H1 (cell line): ENCODE measurements at regions not wholly inside any gene's neighbourhood (a gene's known extent, or its start where the extent isn't known, plus 50 kb on each side); places are given as distances from the start of the nearest gene placed in this dataset.
A peak's percentile ranks its signal among the peaks of the same experiment; 100 is the strongest.

Experiments used
- CTCF ChIA-PET: fragments of 300-600 bp; sonication (Branson Sonifier 250); formaldehyde crosslinking; loops from one replicate; lab custom pipeline; 2021; ENCODE audit not compliant: partially characterized antibody; lab: Charles Lee
- POLR2A ChIA-PET: fragments of 300-600 bp; sonication (Branson Sonifier 250); formaldehyde crosslinking; loops from one replicate; lab custom pipeline; 2021; ENCODE audit warnings: inconsistent platforms; ENCODE audit not compliant: partially characterized antibody; lab: Charles Lee
- DNase-seq, 2 experiments: peaks; one replicate each; pipeline versions ENCODE4 v3.0.0 to v3.0.0-alpha.2; 2010 to 2022; ENCODE audit warnings: low spot score in 2 of 2, low read depth in 1 of 2, mixed read lengths in 1 of 2
- FAIRE-seq: peaks from 2 replicates; lab custom pipeline; 2011; peaks lifted over from hg19 to GRCh38; lab: Jason Lieb, UNC
- H2AFZ ChIP-seq: 2 replicates; pipeline ENCODE4 v1.8.1; 2012; ENCODE audit warnings: low read length, inconsistent platforms
- H2AK5ac ChIP-seq: 2 replicates; pipeline ENCODE4 v1.6.1; 2013; ENCODE audit warnings: low read depth, low read length
- H2BK120ac ChIP-seq: replicated peaks from 2 replicates; pipeline ENCODE3; 2013; ENCODE audit warnings: low read depth, low read length, inconsistent platforms
- H2BK12ac ChIP-seq: 2 replicates; pipeline ENCODE4 v1.6.1; 2013; ENCODE audit warnings: low read depth, low read length
- H2BK15ac ChIP-seq: 2 replicates; pipeline ENCODE4 v1.6.1; 2013; ENCODE audit warnings: low read length
- H2BK20ac ChIP-seq: 2 replicates; pipeline ENCODE4 v1.6.1; 2013; ENCODE audit warnings: low read length
- H2BK5ac ChIP-seq: 2 replicates; pipeline ENCODE4 v1.6.1; 2013; ENCODE audit warnings: low read depth, low read length
- H3K14ac ChIP-seq: 2 replicates; pipeline ENCODE4 v1.6.1; 2013; ENCODE audit warnings: inconsistent platforms; ENCODE audit not compliant: insufficient read length
- H3K18ac ChIP-seq: 2 replicates; pipeline ENCODE4 v1.6.1; 2013; ENCODE audit warnings: low read length; ENCODE audit errors: extremely low read depth
- H3K23ac ChIP-seq: 2 replicates; pipeline ENCODE4 v1.6.1; 2013; ENCODE audit warnings: inconsistent platforms; ENCODE audit not compliant: insufficient read length
- H3K23me2 ChIP-seq: 2 replicates; pipeline ENCODE4 v1.6.1; 2013; ENCODE audit warnings: low read depth, low read length
- H3K27ac ChIP-seq: 2 replicates; pipeline ENCODE4 v1.6.1; 2011; ENCODE audit warnings: low read depth, low read length, inconsistent platforms
- H3K27me3 ChIP-seq, 4 experiments: replicated peaks in 1 of 4; 1 replicate in 1 of 4; 2 replicates in 3 of 4; pipeline versions ENCODE4 v1.6.1 to v1.8.1; 2011 to 2013; ENCODE audit warnings: low read length in 3 of 4, mild to moderate bottlenecking in 3 of 4, inconsistent platforms in 2 of 4, mixed read lengths in 2 of 4, moderate library complexity in 1 of 4; ENCODE audit not compliant: control insufficient read depth in 3 of 4, insufficient read depth in 3 of 4; ENCODE audit errors: extremely low read depth in 1 of 4
- H3K36me3 ChIP-seq, 4 experiments: 2 replicates each; pipeline versions ENCODE4 v1.6.1 to v1.8.1; 2011 to 2013; ENCODE audit warnings: mild to moderate bottlenecking in 4 of 4, low read length in 3 of 4, moderate library complexity in 2 of 4, control low read depth in 1 of 4, inconsistent platforms in 1 of 4; ENCODE audit not compliant: insufficient read depth in 4 of 4, control insufficient read depth in 2 of 4
- H3K4ac ChIP-seq: replicated peaks from 2 replicates; pipeline ENCODE3; 2013; ENCODE audit warnings: low read length, low read depth, mixed read lengths, inconsistent platforms; ENCODE audit not compliant: insufficient read length
- H3K4me1 ChIP-seq, 4 experiments: replicated peaks in 1 of 4; 1 replicate in 1 of 4; 2 replicates in 3 of 4; pipeline versions ENCODE4 v1.6.1 to v1.8.1; 2011 to 2013; ENCODE audit warnings: low read length in 3 of 4, inconsistent platforms in 2 of 4, mixed read lengths in 1 of 4; ENCODE audit not compliant: insufficient read depth in 4 of 4, control insufficient read depth in 3 of 4
- H3K4me2 ChIP-seq, 2 experiments: 2 replicates each; pipeline versions ENCODE4 v1.6.1 to v1.8.1; 2011 to 2013; ENCODE audit warnings: low read depth in 2 of 2, low read length in 2 of 2, control low read depth in 1 of 2, inconsistent platforms in 1 of 2, mild to moderate bottlenecking in 1 of 2; ENCODE audit not compliant: insufficient read depth in 1 of 2
- H3K4me3 ChIP-seq, 4 experiments: fragments of 200-600, 300-600 bp in 1 of 4; sonication (generic), shearing (Covaris generic), sonication (Bioruptor Twin) in 1 of 4; 2 replicates each; pipeline versions ENCODE4 v1.5.1 to v1.8.1; 2011 to 2016; ENCODE audit warnings: low read length in 4 of 4, low read depth in 3 of 4, control low read depth in 2 of 4, inconsistent platforms in 2 of 4, mild to moderate bottlenecking in 2 of 4, mixed read lengths in 1 of 4, moderate library complexity in 1 of 4; ENCODE audit not compliant: insufficient read depth in 2 of 4; ENCODE audit errors: extremely low read depth in 1 of 4
- H3K56ac ChIP-seq: replicated peaks from 2 replicates; pipeline ENCODE3; 2013; ENCODE audit warnings: low read depth, mild to moderate bottlenecking, mixed read lengths, low read length, inconsistent platforms; ENCODE audit not compliant: insufficient read length
- H3K79me1 ChIP-seq: 2 replicates; pipeline ENCODE4 v1.6.1; 2013; ENCODE audit warnings: low read depth, low read length, control low read depth
- H3K79me2 ChIP-seq, 2 experiments: 2 replicates each; pipeline versions ENCODE4 v1.6.1 to v1.8.1; 2012 to 2013; ENCODE audit warnings: low read length in 2 of 2, mild to moderate bottlenecking in 2 of 2, inconsistent platforms in 1 of 2; ENCODE audit not compliant: insufficient read depth in 2 of 2, control insufficient read depth in 1 of 2
- H3K9ac ChIP-seq, 4 experiments: replicated peaks in 1 of 4; 1 replicate in 1 of 4; 2 replicates in 3 of 4; pipeline versions ENCODE4 v1.6.1 to v1.8.1; 2011 to 2013; ENCODE audit warnings: low read depth in 3 of 4, low read length in 3 of 4, control low read depth in 2 of 4, mild to moderate bottlenecking in 2 of 4, moderate library complexity in 2 of 4, inconsistent platforms in 1 of 4; ENCODE audit errors: extremely low read depth in 1 of 4
- H3K9me3 ChIP-seq, 2 experiments: 2 replicates each; pipeline versions ENCODE4 v1.6.1 to v1.8.1; 2012 to 2013; ENCODE audit warnings: mild to moderate bottlenecking in 2 of 2, moderate library complexity in 2 of 2, control low read depth in 1 of 2, inconsistent platforms in 1 of 2, low read depth in 1 of 2, low read length in 1 of 2, mixed read lengths in 1 of 2; ENCODE audit not compliant: insufficient read depth in 2 of 2
- H4K20me1 ChIP-seq, 2 experiments: replicated peaks in 1 of 2; 2 replicates each; pipeline versions ENCODE3 to v1.8.1; 2011 to 2013; ENCODE audit warnings: inconsistent platforms in 2 of 2, low read length in 2 of 2, mild to moderate bottlenecking in 1 of 2; ENCODE audit not compliant: insufficient read depth in 2 of 2, control insufficient read depth in 1 of 2
- H4K5ac ChIP-seq: 2 replicates; pipeline ENCODE4 v1.6.1; 2013; ENCODE audit warnings: low read length, low read depth, mixed read lengths, inconsistent platforms; ENCODE audit not compliant: insufficient read length
- H4K8ac ChIP-seq: 2 replicates; pipeline ENCODE4 v1.8.0; 2013; ENCODE audit warnings: mild to moderate bottlenecking, moderate library complexity, low read length, inconsistent platforms; ENCODE audit not compliant: insufficient read depth; ENCODE audit errors: extremely low read depth
- H4K91ac ChIP-seq: replicated peaks from 2 replicates; pipeline ENCODE3; 2013; ENCODE audit warnings: low read length, mixed read lengths, inconsistent platforms; ENCODE audit not compliant: insufficient read length
- ASH2L ChIP-seq: fragments of 200-600, 300-600 bp; sonication (generic); IDR thresholded peaks from one replicate; pipeline ENCODE4 v1.7.1; 2017; ENCODE audit warnings: low read length
- BACH1 ChIP-seq: IDR thresholded peaks from 2 replicates; pipeline ENCODE4 v1.6.1; 2012; ENCODE audit warnings: low read length, improper control_type of control experiment
- CBX5 ChIP-seq: fragments of 300-800, 300-1000 bp; sonication (generic); IDR thresholded peaks from 2 replicates; pipeline ENCODE4 v1.7.1; 2016; ENCODE audit warnings: antibody characterized with exemption, low read length, low read depth
- CREB1 ChIP-seq: IDR thresholded peaks from 2 replicates; pipeline ENCODE4 v1.6.1; 2012; ENCODE audit warnings: inconsistent platforms
- HDAC2 ChIP-seq, 2 experiments: fragments of 300-600 bp in 1 of 2; sonication (generic) in 1 of 2; IDR thresholded peaks; 2 replicates each; pipeline ENCODE4 v1.6.1; 2011 to 2012; ENCODE audit warnings: low read depth in 2 of 2, low read length in 2 of 2, mild to moderate bottlenecking in 2 of 2, moderate library complexity in 2 of 2, borderline replicate concordance in 1 of 2, inconsistent platforms in 1 of 2
- JUND ChIP-seq: IDR thresholded peaks from 2 replicates; pipeline ENCODE4 v1.6.1; 2011; ENCODE audit warnings: mild to moderate bottlenecking, improper control_type of control experiment, low read length
- KDM1A ChIP-seq: fragments of 200-600, 300-600 bp; sonication (generic); IDR thresholded peaks from 2 replicates; pipeline ENCODE4 v1.7.1; 2016; ENCODE audit warnings: mild to moderate bottlenecking, low read length, borderline replicate concordance
- RAD21 ChIP-seq, 2 experiments: IDR thresholded peaks in 1 of 2; conservative IDR thresholded peaks in 1 of 2; 2 replicates each; pipeline ENCODE4 v1.6.1; 2011; ENCODE audit warnings: low read depth in 2 of 2, low read length in 2 of 2, improper control_type of control experiment in 1 of 2, inconsistent platforms in 1 of 2, mild to moderate bottlenecking in 1 of 2, moderate library complexity in 1 of 2
- RFX5 ChIP-seq: IDR thresholded peaks from 2 replicates; pipeline ENCODE4 v1.6.1; 2011; ENCODE audit warnings: low read depth, low read length, improper control_type of control experiment, borderline replicate concordance
- SIN3A ChIP-seq, 2 experiments: IDR thresholded peaks in 1 of 2; conservative IDR thresholded peaks in 1 of 2; 2 replicates each; pipeline ENCODE4 v1.6.1; 2011 to 2012; ENCODE audit warnings: low read length in 2 of 2, improper control_type of control experiment in 1 of 2, low read depth in 1 of 2, mild to moderate bottlenecking in 1 of 2
- SIX5 ChIP-seq: IDR thresholded peaks from 2 replicates; pipeline ENCODE4 v1.6.1; 2011; ENCODE audit warnings: mild to moderate bottlenecking, low read depth, low read length
- TAF7 ChIP-seq: optimal IDR thresholded peaks from 2 replicates; pipeline ENCODE3; 2011; ENCODE audit warnings: low read depth, mild to moderate bottlenecking, inconsistent platforms, low read length, moderate library complexity, borderline replicate concordance
- TCF12 ChIP-seq: IDR thresholded peaks from 2 replicates; pipeline ENCODE4 v1.6.1; 2011; ENCODE audit warnings: low read depth, mild to moderate bottlenecking, low read length
- WGBS, 2 experiments: shearing (Covaris generic) in 1 of 2; methylation state at CpG; one replicate each; pipeline versions ENCODE4 v1.1.6 to v1.1.7; 2013 to 2015; ENCODE audit warnings: low lambda C conversion rate in 2 of 2, mixed read lengths in 2 of 2, inconsistent platforms in 1 of 2, low coverage in 1 of 2, missing lambda C conversion rate in 1 of 2; ENCODE audit not compliant: insufficient replicate concordance in 2 of 2, insufficient coverage in 1 of 2, insufficient read length in 1 of 2; ENCODE audit errors: extremely low coverage in 1 of 2, missing lambda C conversion rate in 1 of 2; 5-methylcytosine and 5-hydroxymethylcytosine counted together

GRCh38 chr1:229114850-229115365 lies 156.0 kb upstream of the RAB4A start:
- 24% methylated on average over 4 of the region's 4 CpGs; no CpG with 5 or more reads in 1 of the 2 experiments for WGBS, 2 experiments
- Histone ChIP-seq H4K20me1 (peaks cover 2% of the 10 kb centered on the region in 2 experiments), H3K23ac (no peak overlapping the region), H2BK15ac (0 out of 2 replicates have a peak overlapping the region, but pooled peaks have one; percentile 46), H2BK12ac (no peak overlapping the region), H2BK120ac (no peak overlapping the region), H3K27me3 (peaks cover 0 to 11% (median 2%) of the 10 kb centered on the region in 4 experiments; a peak in 4 of 7 replicates), H3K27ac (no peak overlapping the region), H3K4me3 (no peak overlapping the region), H4K8ac (no peak overlapping the region), H3K9me3 (no peaks in the 10 kb centered on the region), H2BK5ac (no peak overlapping the region), H4K91ac (no peak overlapping the region), H3K4ac (no peak overlapping the region), H4K5ac (no peak overlapping the region), H2BK20ac (no peak overlapping the region), H3K4me2 (no peak overlapping the region), H2AFZ (no peak overlapping the region), H3K9ac (no peak overlapping the region), H3K23me2 (no peaks in the 10 kb centered on the region), H3K36me3 (no peaks in the 10 kb centered on the region), H3K79me1 (no peaks in the 10 kb centered on the region; the same call in 1 of the 2 replicates), H3K18ac (no peak overlapping the region), H3K4me1 (peaks cover 0 to 6% (median 4%) of the 10 kb centered on the region in 4 experiments; a peak in 3 of 7 replicates), H3K56ac (no peak overlapping the region), H3K79me2 (no peaks in the 10 kb centered on the region), H2AK5ac (no peak overlapping the region), H3K14ac (no peak overlapping the region)
- DNase-seq (no peak), FAIRE-seq (peak; percentile 52)
- ChIA-PET POLR2A (interaction anchor here (1.1 kb wide), 1 partner anchor 14 kb away, joined by 3 read pairs; no protein-coding TSS in a partner anchor), CTCF (interaction anchor here (0.9 to 2.1 kb wide), 8 partner anchors 12 to 451 kb away, joined by 3 to 7 read pairs (median 4); no protein-coding TSS in a partner anchor)
- TF ChIP-seq ASH2L (no peak), HDAC2 (IDR thresholded peaks at IDR 0.05; ENCODE audit: borderline replicate concordance in 1 of 2, low read depth in 2 of 2, low read length in 2 of 2) (0 out of 4 replicates have a peak, but pooled peaks of 1 of the 2 experiments have one; percentile 11), RFX5 (no peak), SIX5 (no peak), KDM1A (no peak), CBX5 (no peak), TCF12 (0 out of 2 replicates have a peak, but pooled peaks have one; percentile 24), RAD21 (IDR thresholded peaks at IDR 0.05 in 1 of 2, conservative IDR thresholded peaks at IDR 0.05 in 1 of 2; ENCODE audit: low read depth in 2 of 2, low read length in 2 of 2) (peak; percentile 3 to 24; a peak in 1 of 4 replicates), CREB1 (no peak), SIN3A (conservative IDR thresholded peaks at IDR 0.05 in 1 of 2, IDR thresholded peaks at IDR 0.05 in 1 of 2; ENCODE audit: low read depth in 1 of 2, low read length in 2 of 2) (no peak), BACH1 (no peak), JUND (no peak), TAF7 (no peak)
